T-helper 1 cell treated with Interleukin-12 subunit alpha and Interleukin-12 subunit beta and Interleukin-4 antibody, amounts not matched to agents 30 μg/mL and 1 μg/mL, for 36 hours (primary cell): ENCODE measurements at regions not wholly inside any gene's neighbourhood (a gene's known extent, or its start where the extent isn't known, plus 50 kb on each side); places are given as distances from the start of the nearest gene placed in this dataset.

Experiments used
- H3K27ac Mint-ChIP-seq: one replicate; pipeline ENCODE4 v1.8.0; 2021; ENCODE audit warnings: mild to moderate bottlenecking, mixed read lengths
- H3K27me3 Mint-ChIP-seq: one replicate; pipeline ENCODE4 v1.8.0; 2021; ENCODE audit warnings: low read depth, mixed read lengths
- H3K36me3 Mint-ChIP-seq: one replicate; pipeline ENCODE4 v1.8.0; 2021; ENCODE audit warnings: low read depth, mixed read lengths
- H3K4me1 Mint-ChIP-seq: one replicate; pipeline ENCODE4 v1.8.0; 2021; ENCODE audit warnings: low read depth, mixed read lengths
- H3K4me3 Mint-ChIP-seq: one replicate; pipeline ENCODE4 v1.8.0; 2021; ENCODE audit warnings: mild to moderate bottlenecking, moderate library complexity, mixed read lengths
- H3K9me3 Mint-ChIP-seq: one replicate; pipeline ENCODE4 v1.8.0; 2021; ENCODE audit warnings: mixed read lengths

DNA sequence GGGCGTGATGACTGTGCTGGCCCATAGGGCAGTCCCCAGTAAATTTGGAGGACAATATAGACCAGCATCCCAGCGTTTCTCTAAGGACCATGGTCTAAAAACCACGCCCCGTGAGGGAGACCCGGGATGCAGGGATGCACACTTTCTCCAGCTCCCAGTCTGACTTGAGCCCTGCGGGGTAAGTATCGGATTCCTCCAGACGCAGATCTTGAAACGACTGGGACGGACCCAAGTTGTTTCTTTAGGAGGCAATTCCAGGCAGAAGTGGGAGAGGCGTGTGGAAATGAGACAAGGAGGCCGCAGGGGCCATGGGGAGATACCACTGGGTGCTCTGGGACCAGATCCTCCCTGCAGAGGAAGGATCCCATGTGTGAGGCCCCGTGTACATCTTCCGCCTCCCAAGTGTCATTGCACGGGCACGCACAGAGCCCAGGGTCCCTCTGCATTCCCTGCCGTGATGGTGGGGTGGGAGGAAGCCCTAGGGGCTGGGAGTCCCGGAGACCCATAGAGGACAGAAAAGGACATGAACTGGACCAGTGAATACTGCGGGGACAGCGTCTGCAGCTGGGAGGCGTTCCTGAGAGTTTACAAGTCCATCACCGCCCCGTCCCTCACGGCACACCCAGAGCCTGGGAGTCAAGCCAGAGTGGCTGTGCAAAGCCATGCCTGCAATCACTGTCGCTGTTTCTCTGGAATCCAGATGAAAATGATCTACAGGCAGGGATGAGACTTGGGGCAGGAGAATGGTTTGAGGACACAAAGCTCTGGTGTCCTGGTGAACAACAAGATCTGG is 522.9 kb downstream of the CDH26 start:
- H3K9me3 Mint-ChIP-seq = no peaks in the 10 kb centered on the region

DNA sequence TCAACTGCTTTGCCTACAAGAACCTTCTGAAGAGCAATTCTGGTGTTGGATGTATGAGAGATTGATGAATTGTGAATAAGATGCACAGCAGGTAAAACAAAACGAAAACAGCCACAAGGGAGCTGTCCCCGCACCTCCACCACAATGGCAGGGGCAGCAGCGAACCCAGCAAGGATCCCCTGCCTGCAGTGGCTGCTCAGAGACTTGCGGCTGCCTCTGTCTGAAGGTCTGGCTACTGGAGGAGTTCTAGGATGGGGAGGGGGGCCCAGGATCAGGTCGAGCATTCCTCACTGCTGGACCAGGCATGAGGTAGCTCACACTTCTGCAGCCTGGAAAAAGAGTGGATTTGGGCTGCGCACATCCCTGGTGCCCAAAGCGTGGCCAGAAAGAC is 523.5 kb downstream of the CDH26 start:
- H3K4me3 Mint-ChIP-seq = no peak overlapping the region
- H3K9me3 Mint-ChIP-seq = no peaks in the 10 kb centered on the region
- H3K4me1 Mint-ChIP-seq = no peaks in the 10 kb centered on the region
- no peaks in the 10 kb centered on the region for H3K27me3 Mint-ChIP-seq
- H3K36me3 Mint-ChIP-seq = no peaks in the 10 kb centered on the region
- H3K27ac Mint-ChIP-seq = no peak overlapping the region

More for the DNA sequence above, 522.9 kb downstream of the CDH26 start:
- no peak overlapping the region for H3K4me3 Mint-ChIP-seq
- no peaks in the 10 kb centered on the region for H3K4me1 Mint-ChIP-seq
- H3K36me3 Mint-ChIP-seq = no peaks in the 10 kb centered on the region
- H3K27ac Mint-ChIP-seq = no peak overlapping the region
- no peaks in the 10 kb centered on the region for H3K27me3 Mint-ChIP-seq

DNA sequence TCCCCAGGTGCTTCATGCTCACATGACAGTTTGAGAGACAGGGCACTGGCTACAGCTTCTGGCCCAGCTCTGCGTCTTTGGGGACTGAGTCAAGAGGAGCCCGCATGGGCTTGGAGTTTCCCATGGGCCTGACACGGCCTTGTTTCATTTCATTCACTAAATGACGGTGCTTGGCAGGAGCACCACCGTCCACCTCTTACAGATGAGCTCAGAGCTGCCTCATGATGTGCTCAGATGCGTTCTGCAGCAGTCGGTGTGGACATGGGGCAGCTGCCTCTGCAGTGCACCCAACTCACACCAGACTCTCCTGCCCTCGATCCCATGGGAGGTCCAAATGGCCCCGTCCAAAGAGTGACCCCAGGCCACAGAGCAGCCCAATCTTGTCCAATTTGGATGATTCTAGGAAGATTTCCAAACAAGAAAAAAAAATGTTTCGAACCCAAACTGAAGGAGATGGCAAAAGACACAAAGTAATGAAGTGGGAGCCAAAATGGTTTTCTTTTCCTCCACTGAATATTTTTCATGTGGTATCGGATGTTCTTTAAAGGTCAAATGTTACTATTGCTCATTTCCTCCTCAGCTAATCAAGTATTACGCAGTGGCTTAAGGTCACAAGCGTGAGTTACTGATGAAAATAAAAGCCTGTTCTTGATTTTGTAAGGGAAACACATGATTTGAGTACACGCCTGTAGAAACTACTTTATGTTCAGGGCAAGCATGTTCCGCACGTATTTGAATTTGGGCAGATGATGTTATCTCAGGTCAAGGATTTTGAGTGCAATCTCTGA is 524.2 kb downstream of the CDH26 start:
- Mint-ChIP-seq H3K27me3 (no peaks in the 10 kb centered on the region), H3K9me3 (no peaks in the 10 kb centered on the region), H3K4me1 (no peaks in the 10 kb centered on the region), H3K4me3 (no peak overlapping the region), H3K27ac (no peak overlapping the region), H3K36me3 (no peaks in the 10 kb centered on the region)

DNA sequence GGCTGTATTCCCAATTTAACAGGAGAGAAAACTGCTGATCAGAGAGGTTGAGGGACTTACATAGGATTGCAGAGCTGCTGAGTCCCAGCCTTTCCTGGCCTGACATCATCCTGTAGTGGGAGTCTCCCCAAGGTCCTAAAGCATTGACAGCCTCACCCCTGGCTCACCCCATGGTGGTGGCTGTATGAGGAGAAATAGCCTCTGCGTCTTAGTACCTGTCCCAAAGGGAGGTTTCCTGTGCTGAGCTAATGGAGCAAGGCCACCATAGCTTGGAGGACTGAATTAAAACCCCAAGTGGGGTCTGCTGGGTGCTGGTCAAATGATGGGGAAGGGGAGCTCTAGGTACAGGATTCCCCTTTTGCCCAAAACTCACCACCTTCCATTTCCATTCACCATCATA is 525.1 kb downstream of the CDH26 start:
- no peaks in the 10 kb centered on the region for H3K36me3 Mint-ChIP-seq

DNA sequence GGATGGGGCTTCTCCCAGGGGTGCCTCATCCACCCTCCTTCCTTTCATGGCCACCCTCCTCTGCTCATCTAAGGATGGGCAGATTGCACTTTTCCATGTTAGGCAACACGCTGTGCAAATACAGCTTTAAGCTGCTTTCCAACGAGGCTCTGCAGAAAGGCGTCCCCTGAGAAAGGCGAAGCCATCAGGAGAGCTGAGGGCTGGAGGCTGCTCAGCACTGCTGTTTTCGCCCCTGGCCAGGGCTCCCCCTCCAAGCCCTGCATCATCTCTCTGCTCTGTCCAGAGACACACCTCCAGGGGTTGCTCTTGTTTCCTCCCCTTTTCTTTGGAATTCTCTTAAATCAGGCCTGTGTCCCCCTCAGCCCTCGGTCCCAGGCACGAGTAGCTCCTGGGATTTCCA is 526.1 kb downstream of the CDH26 start:
- H3K27ac Mint-ChIP-seq = no peak overlapping the region
- no peaks in the 10 kb centered on the region for H3K27me3 Mint-ChIP-seq
- no peaks in the 10 kb centered on the region for H3K4me1 Mint-ChIP-seq
- H3K36me3 Mint-ChIP-seq = no peaks in the 10 kb centered on the region
- H3K4me3 Mint-ChIP-seq = no peak overlapping the region
- no peaks in the 10 kb centered on the region for H3K9me3 Mint-ChIP-seq

More for the DNA sequence above, 525.1 kb downstream of the CDH26 start:
- Mint-ChIP-seq H3K4me1 (no peaks in the 10 kb centered on the region), H3K27ac (no peak overlapping the region), H3K27me3 (no peaks in the 10 kb centered on the region), H3K9me3 (no peaks in the 10 kb centered on the region), H3K4me3 (no peak overlapping the region)

DNA sequence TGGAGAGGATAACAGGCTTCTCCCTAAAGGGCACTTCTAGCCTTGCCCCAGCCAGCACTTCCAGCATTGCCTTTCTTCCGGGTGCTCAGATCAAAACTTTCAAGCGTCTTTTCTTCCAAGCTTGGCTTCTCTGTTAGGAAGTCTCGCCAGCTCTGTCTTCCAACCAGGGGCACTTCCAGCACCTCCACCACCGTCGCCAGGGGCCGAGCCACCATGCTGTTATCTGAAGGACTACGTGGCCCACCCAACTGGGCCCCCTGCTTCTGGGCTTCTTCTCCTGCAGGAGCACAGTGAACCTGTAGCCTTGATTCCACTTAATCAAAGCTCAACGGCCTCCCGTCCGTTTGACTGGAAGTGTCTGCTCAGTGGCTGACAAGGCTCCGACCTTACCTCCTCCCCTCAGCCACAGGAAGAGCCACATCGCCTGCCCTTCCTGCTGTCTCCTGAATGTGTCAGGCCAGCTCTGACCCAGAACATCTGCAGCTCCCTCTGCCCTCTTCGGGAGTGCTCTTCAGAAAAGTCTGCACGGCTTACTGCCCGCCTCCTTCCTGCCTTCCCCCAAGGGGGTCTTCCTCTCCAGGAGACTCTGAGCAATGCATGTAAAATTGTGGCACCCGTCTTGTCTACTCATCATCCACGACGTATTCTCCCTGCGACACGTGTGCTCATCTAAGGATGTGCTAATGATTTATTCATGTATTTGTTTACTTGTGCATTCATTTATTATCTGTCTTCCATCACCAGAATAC is 527.0 kb downstream of the CDH26 start:
- no peaks in the 10 kb centered on the region for H3K27me3 Mint-ChIP-seq
- H3K27ac Mint-ChIP-seq = no peak overlapping the region
- H3K4me1 Mint-ChIP-seq = no peaks in the 10 kb centered on the region
- H3K9me3 Mint-ChIP-seq = no peaks in the 10 kb centered on the region
- H3K4me3 Mint-ChIP-seq = no peak overlapping the region
- no peaks in the 10 kb centered on the region for H3K36me3 Mint-ChIP-seq

DNA sequence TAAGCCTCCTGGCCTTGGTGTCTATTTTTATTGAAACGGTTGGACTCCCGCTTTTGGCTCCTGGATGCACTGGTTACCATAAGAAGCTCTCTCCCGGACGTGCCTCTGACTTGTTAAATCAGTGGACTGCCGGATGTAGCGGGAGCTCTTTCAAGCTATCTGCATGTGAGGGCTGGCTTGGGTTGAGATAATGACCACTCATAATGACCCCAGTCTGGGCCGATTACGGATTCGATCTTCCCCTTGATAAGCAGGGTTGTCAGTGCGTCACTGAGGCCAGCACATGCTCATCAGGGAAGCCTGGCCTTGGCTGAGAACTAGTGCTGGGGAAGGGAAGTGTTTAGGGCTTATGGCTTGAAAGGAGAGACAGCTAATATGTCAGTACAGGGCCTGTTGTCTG is 528.1 kb downstream of the CDH26 start:
- Mint-ChIP-seq H3K9me3 (no peaks in the 10 kb centered on the region), H3K36me3 (no peaks in the 10 kb centered on the region), H3K27me3 (no peaks in the 10 kb centered on the region), H3K27ac (no peak overlapping the region), H3K4me3 (no peak overlapping the region), H3K4me1 (no peaks in the 10 kb centered on the region)

DNA sequence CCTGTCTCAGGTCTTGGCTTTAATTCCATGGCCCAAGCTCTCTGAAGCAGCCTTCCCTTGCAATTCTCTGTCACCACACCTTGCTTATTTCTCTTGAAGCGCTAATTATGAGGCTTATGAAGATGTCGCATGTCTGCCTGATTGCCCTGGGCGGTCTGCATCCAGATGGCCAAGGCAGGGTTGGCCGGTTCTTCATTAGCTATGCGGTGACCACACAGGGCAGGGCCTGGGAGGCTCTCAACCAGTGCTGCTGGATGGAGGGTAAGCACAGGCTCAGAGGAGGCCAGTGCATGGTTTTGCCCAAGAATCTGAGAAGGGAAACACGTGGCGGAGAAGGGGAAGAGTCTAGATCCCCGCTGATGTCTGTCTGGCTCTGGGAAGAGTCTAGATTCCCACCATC is 528.7 kb downstream of the CDH26 start:
- no peak overlapping the region for H3K27ac Mint-ChIP-seq
- no peaks in the 10 kb centered on the region for H3K4me1 Mint-ChIP-seq
- no peaks in the 10 kb centered on the region for H3K36me3 Mint-ChIP-seq
- H3K27me3 Mint-ChIP-seq = no peaks in the 10 kb centered on the region
- H3K9me3 Mint-ChIP-seq = no peaks in the 10 kb centered on the region
- H3K4me3 Mint-ChIP-seq = no peak overlapping the region

DNA sequence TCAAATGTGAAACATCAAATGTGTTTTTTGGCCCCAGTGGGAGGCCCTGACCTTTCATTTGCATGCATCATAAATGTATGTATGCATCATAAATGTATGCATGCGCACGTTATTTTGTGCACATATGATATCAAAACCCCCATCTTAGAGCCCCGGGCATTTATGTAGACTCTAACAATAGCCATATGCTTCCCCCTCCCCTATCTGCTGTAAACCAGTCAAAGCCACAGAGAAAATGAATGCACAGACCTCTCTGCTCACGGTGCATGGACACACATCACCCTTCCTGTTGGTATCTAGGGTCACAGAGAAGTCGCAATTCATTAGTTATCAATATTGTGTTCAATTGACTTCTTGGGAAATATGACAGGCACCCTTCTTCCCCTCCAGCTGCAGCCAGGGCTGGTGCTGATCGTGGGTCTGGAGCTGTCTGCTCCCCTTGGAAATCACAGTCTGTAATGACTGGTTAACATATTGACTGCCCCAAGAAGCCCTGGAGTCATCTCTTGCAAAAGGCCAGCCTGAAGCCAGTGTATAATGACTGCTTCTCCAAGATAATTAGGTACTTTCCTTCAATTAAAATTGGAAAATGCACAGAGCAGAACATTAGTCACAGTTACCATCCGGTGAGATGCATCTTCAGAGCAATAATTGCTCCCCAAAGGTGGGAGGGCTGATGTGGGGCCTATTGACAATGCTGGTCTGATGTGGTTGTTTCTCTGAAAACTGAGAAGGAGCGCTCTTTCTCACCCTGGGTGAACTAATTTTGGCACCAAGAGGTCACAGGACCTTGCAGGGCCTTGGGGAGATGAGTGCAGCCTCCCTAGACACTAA is 532.2 kb downstream of the CDH26 start:
- H3K27ac Mint-ChIP-seq = no peak overlapping the region
- no peaks in the 10 kb centered on the region for H3K27me3 Mint-ChIP-seq
- H3K4me1 Mint-ChIP-seq = no peaks in the 10 kb centered on the region
- no peaks in the 10 kb centered on the region for H3K9me3 Mint-ChIP-seq
- no peaks in the 10 kb centered on the region for H3K36me3 Mint-ChIP-seq
- H3K4me3 Mint-ChIP-seq = no peak overlapping the region

DNA sequence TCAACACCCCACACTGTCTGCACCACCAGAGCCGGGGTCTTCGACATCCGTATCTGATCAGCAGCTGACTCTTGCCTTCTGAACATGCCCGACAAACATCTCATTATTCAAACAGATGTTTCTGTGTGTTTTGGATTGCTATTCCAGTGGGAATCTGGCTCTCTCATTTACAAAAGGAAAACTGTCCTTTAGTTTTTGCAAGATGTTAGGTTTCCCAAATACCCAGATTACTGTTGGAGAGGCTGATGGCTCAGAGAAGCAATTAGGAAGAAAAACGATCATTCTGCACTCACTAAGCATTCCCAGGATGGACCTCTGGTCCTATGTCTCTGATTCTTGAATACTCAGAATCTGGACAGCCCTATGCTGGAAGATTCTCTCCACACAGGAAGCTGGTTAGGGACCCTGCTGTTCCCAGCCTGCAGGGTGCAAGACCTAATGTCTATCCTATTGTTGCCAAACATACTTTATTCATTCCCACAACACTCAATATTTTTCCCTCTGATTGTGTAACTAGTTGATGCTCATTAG is 532.9 kb downstream of the CDH26 start:
- no peak overlapping the region for H3K27ac Mint-ChIP-seq
- H3K27me3 Mint-ChIP-seq = no peaks in the 10 kb centered on the region
- no peaks in the 10 kb centered on the region for H3K36me3 Mint-ChIP-seq
- H3K4me3 Mint-ChIP-seq = no peak overlapping the region
- no peaks in the 10 kb centered on the region for H3K9me3 Mint-ChIP-seq
- no peaks in the 10 kb centered on the region for H3K4me1 Mint-ChIP-seq

DNA sequence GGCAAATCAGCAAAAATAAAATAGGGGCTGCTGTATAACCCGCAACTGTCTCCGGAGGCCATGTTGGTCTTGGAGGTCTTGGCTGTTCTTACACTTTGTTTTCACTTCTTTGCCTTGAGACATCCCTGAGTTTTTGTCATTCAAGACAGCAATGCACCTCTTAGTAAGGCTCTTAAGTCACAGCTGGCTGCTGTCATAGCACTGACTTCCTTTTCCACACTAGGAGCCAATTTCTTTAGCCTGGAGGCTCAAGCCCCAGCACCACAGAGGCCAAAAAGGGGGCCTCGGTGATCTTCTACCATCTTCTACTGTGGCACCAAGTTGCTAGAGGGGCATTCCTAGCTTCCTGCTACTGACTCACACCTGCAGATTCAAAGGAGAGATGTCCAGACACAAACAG is 536.3 kb downstream of the CDH26 start:
- Mint-ChIP-seq H3K27me3 (no peaks in the 10 kb centered on the region), H3K4me1 (no peaks in the 10 kb centered on the region), H3K9me3 (no peaks in the 10 kb centered on the region), H3K36me3 (no peaks in the 10 kb centered on the region), H3K4me3 (no peak overlapping the region), H3K27ac (no peak overlapping the region)

DNA sequence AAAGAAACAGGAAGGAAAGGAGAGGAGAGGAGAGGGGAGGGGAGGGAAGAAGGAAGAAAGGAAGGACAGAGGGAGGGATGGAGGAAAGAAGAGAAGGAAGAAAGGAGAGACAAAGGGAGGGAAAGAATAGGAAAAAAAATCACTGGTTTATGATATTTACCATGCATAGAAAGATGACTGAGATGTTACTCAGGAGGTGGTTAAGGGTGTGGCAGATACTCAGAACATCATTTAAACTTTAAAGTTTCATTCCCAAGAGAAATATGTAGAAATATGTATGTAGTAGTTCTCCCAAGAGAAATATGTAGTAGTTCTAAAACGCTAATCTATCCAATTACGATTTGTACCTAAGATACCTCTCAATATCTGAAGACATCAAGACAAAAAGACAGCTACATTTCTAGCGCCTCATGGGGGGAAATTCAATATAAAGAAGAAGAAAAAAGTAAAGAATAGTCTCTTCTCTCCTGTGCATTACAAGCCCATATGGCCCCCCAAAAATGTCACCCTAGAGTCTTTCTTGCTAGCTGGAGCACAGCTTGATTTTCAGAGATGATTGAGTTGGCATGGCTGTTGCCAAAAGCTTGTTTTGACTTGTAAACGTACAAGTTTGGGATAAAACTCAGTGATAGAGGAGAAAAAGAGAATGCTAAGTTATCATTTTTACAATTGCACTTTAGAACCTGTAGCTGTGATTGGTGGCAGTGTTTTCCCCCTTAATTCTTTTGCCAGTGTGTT is 539.2 kb downstream of the CDH26 start:
- Mint-ChIP-seq H3K27me3 (no peaks in the 10 kb centered on the region), H3K9me3 (no peaks in the 10 kb centered on the region), H3K4me3 (no peak overlapping the region), H3K36me3 (no peaks in the 10 kb centered on the region), H3K27ac (no peak overlapping the region), H3K4me1 (no peaks in the 10 kb centered on the region)

DNA sequence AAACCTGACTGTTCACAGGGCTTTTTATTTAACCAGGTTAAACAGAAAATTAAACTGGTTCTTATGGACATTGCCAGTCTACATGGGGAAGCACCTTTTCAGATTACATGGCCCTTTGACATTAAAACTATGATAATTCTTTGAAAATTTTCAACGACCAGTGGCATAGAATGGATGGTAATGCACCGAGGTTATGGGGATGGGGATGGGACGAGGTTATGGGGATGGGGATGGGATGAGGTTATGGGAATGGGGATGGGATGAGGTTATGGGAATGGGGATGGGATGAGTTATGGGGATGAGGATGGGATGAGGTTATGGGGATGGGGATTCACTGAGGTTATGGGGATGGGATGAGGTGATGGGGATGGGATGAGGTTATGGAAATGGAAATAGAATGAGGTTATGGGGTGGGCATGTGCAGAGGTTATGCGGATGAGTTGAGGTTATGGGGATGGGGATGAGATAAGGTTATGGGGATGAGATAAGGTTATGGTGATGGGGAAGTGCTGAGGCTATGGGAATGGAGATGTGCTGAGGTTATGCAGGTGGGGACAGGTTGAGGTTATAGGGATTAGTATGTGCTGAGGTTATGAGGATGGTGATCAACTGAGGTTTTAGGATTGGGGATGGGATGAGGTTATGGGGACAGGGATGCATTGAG is 541.9 kb downstream of the CDH26 start:
- Mint-ChIP-seq H3K27ac (no peak overlapping the region), H3K4me1 (no peaks in the 10 kb centered on the region), H3K36me3 (no peaks in the 10 kb centered on the region), H3K9me3 (no peaks in the 10 kb centered on the region), H3K4me3 (no peak overlapping the region), H3K27me3 (no peaks in the 10 kb centered on the region)
